ENCODE measurements at regions not wholly inside any gene's neighbourhood (a gene's known extent, or its start where the extent isn't known, plus 50 kb on each side); places are given as distances from the start of the nearest gene placed in this dataset.

DNA sequence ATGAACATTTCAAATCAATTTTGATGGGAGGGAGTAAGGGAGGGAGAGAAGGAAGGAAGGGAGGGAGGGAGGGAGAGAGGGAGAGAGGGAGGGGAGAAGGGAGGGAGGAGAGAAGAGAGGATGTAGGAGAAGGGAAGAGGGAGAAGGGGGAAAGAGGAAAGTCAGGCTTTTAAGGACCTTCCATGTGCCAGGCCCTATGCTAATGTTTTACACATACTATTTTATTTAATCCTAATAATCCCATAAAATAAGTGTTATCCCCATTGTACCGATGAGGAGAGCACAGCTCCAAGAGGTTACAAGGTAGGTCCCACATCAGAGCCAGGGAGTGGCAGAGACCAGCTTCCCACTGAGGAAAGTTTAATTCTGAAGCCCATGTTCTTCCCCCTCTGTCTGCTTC lies 341.9 kb downstream of the RAB28 start (continued):
- TF ChIP-seq PRDM15 (CRISPR knock-in tag; IDR thresholded peaks at IDR 0.05) = no peak
- TF ChIP-seq, protein P1, sequence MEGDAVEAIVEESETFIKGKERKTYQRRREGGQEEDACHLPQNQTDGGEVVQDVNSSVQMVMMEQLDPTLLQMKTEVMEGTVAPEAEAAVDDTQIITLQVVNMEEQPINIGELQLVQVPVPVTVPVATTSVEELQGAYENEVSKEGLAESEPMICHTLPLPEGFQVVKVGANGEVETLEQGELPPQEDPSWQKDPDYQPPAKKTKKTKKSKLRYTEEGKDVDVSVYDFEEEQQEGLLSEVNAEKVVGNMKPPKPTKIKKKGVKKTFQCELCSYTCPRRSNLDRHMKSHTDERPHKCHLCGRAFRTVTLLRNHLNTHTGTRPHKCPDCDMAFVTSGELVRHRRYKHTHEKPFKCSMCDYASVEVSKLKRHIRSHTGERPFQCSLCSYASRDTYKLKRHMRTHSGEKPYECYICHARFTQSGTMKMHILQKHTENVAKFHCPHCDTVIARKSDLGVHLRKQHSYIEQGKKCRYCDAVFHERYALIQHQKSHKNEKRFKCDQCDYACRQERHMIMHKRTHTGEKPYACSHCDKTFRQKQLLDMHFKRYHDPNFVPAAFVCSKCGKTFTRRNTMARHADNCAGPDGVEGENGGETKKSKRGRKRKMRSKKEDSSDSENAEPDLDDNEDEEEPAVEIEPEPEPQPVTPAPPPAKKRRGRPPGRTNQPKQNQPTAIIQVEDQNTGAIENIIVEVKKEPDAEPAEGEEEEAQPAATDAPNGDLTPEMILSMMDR (IDR thresholded peaks at IDR 0.05) = no peak
- no peak for TF ChIP-seq E2F1 (CRISPR knock-in tag; IDR thresholded peaks at IDR 0.05)

DNA sequence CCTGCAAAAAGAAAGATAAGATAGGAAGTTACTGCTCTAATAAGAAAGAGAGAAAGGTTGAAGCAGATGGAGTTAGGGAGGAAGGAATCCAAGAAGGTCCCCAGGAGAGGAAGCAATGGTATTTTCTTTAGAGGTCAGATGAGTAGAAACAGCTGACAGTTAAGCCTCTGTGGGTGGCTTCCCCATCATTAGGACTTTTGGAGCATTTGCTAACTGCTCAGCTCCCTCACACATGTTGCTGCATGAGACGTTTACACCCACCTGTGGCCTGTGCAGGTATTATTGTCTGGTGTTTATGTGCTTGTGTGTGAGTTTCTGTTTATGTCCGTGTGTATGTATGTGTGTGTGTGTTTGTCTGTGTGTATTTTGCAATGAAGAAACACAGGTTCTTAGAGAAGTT lies 346.8 kb downstream of the RAB28 start:
- no peak for ATAC-seq
- H3K27ac Mint-ChIP-seq = no peak overlapping the region
- H3K4me1 Mint-ChIP-seq = no peaks in the 10 kb centered on the region
- H3K9me3 Mint-ChIP-seq = no peaks in the 10 kb centered on the region
- H3K27me3 Mint-ChIP-seq (ENCODE audit: low read depth) = no peaks in the 10 kb centered on the region
- TF ChIP-seq SMAD3 (CRISPR knock-in tag; IDR thresholded peaks at IDR 0.05; ENCODE audit: borderline replicate concordance) = no peak
- CTCF ChIA-PET = no interaction called here
- H3K36me3 Mint-ChIP-seq = no peaks in the 10 kb centered on the region
- POLR2A ChIA-PET = no interaction called here
- no peak for DNase-seq (ENCODE audit: low spot score)
- no peak overlapping the region for H3K4me3 Mint-ChIP-seq

- Mint-ChIP-seq H3K27me3 (ENCODE audit: low read depth) (no peaks in the 10 kb centered on the region), H3K4me3 (no peak overlapping the region), H3K27ac (no peak overlapping the region), H3K4me1 (no peaks in the 10 kb centered on the region), H3K36me3 (no peaks in the 10 kb centered on the region), H3K9me3 (no peaks in the 10 kb centered on the region)
- ChIA-PET POLR2A (no interaction called here), CTCF (no interaction called here)
- TF ChIP-seq E2F1 (CRISPR knock-in tag; IDR thresholded peaks at IDR 0.05) = no peak
- TF ChIP-seq ZSCAN18 (CRISPR knock-in tag; IDR thresholded peaks at IDR 0.05) = no peak
- no peak for TF ChIP-seq ZNF281 (CRISPR knock-in tag; IDR thresholded peaks at IDR 0.05)
- no peak for TF ChIP-seq FOXK1 (CRISPR knock-in tag; IDR thresholded peaks at IDR 0.05)
- TF ChIP-seq SP1 (CRISPR knock-in tag; conservative IDR thresholded peaks at IDR 0.05) = no peak
- TF ChIP-seq GABPB1 (CRISPR knock-in tag; IDR thresholded peaks at IDR 0.05) = no peak
- TF ChIP-seq, protein P1 (IDR thresholded peaks at IDR 0.05) = no peak
- TF ChIP-seq, protein P2, sequence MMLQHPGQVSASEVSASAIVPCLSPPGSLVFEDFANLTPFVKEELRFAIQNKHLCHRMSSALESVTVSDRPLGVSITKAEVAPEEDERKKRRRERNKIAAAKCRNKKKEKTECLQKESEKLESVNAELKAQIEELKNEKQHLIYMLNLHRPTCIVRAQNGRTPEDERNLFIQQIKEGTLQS (CRISPR knock-in tag; conservative IDR thresholded peaks at IDR 0.05) = no peak
- TF ChIP-seq MLX (CRISPR knock-in tag; IDR thresholded peaks at IDR 0.05) = no peak
- no peak for TF ChIP-seq CREM (CRISPR knock-in tag; IDR thresholded peaks at IDR 0.05)
- ATAC-seq (no peak), DNase-seq (ENCODE audit: low spot score) (no peak)
These were observed 350.4 kb downstream of the RAB28 start for GRCh38 chr4:13133700-13134099.
